NK-92 (cell line): ENCODE measurements at regions not wholly inside any gene's neighbourhood (a gene's known extent, or its start where the extent isn't known, plus 50 kb on each side); places are given as distances from the start of the nearest gene placed in this dataset.

Experiments
- DNase-seq: peaks from one replicate; lab custom pipeline; 2025; ENCODE audit not compliant: unreplicated experiment; lab: John Stamatoyannopoulos, UW

- DNase-seq = no peak
Measured at GRCh38 chr6:14273191-14273590, 155.6 kb downstream of the CD83 start.

GRCh38 chr6:14274016-14274415 is 156.4 kb downstream of the CD83 start:
- DNase-seq = no peak

DNA sequence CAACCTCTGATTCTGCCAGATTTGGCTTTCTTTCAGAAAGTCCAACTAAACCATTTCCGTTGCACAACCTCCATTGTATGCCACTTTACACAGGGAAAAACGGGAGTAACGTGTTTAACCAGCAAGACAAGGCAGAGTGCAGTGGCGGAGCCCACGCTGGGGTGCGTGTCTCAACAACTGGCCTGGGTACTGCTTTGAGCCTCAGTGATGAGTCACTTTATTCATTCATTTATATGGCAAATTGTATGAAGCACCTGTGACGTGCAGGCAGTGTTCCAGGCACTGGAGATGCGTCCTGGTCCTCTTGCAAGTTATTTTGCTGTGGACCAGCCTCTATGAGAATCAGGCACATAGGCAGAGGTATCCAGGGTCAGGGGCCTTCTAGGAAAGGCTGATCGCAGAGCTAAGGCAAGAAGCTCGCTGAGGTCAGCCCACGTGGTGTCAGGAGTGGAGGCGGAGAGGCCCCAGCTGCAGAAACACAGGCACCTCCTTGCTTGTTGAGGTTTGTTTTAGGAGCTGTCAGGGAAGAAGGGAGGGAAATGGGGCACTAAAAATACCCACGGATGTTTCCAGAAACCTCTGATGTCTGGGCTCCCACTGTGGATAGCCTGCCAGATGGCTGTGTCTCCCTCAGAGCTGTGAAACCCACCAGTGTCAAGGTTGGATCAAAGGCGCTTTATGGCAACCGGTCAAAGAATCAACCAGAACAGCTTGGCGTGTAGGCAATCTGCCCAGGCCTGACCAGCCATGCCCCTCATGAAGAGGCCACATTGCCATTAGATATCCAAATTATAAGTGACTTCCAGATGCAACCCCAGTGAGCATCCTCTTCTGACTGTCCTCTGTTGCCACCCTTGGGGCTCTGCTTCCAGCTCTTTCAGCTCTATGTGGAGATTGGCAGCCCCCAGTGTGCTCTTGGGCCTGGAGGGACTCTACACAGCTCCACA is 157.2 kb downstream of the CD83 start:
- no peak for DNase-seq

GRCh38 chr6:14275493-14275851 is 157.9 kb downstream of the CD83 start:
- DNase-seq = no peak

- no peak for DNase-seq
Measured at GRCh38 chr6:14276071-14276470, 158.5 kb downstream of the CD83 start.

GRCh38 chr6:14276667-14277404 is 159.3 kb downstream of the CD83 start:
- no peak for DNase-seq

DNA sequence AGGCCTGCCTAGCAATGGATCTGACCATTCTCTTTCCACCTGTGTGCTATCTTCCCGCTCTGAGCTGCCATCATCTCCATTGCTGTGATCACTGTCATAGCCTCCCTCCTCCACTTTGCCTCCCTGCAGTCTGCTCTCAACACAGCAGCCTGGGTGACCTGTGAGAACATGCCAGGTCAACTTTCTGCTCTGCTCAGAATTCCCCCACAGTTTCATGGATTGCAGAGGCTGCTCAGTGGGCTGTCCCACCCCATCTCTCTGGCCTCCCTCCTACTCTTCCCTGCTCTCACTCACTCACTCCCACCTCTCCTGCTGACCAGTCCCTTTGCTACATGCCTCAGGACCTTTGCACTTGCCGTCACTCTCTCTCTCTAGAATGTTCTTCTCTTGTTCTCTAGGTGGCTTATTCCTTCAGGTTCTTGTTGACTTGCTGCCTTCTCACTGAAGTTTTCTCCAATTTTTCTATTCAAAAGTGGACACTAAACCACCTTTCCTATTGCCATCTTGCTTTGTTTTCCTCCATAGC is 159.9 kb downstream of the CD83 start:
- no peak for DNase-seq

DNA sequence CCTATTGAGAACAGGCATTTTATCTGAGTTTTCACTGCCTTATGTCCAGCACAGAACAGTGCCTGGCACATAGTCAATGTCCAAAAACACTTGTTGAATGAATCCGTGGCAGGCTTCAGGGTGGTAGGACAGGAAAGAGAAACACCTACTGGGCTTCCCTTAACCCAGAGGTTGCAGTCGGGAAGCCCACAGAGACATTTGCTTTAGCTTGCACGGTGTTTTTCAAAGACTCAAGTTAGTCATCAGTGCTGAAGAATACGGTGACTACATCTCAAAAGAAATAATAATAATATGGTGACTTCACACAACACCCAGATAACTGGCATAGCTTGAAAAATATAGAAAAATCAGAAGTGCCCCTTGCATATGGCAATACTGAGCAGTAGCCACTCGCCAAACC is 160.4 kb downstream of the CD83 start:
- no peak for DNase-seq

GRCh38 chr6:14278446-14278845 is 160.9 kb downstream of the CD83 start:
- DNase-seq = no peak

DNA sequence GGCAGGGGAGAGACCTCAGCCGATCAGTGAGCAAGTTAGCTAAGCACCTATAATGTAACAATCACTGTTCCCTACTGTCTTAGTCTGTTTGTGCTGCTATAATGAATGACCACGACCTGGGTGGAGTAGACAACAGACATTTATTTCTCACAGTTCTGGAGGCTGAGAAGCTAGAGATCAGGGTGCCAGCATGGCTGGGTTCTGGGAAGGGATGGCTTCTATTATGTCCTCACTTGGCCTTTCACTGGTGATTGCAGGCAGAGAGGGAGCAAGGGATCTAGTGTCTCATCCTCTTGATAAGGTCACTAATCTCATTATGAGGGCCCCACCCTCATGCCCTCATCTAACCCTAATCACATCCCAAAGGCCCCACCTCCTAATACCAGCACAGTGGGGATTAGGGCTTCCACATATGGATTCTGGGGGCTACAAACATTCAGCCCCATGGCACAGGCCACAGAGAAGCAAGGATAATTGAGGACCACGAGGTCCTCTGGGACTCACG is 162.5 kb downstream of the CD83 start:
- DNase-seq = no peak

GRCh38 chr6:14280766-14281293 is 163.3 kb downstream of the CD83 start:
- DNase-seq = no peak

DNA sequence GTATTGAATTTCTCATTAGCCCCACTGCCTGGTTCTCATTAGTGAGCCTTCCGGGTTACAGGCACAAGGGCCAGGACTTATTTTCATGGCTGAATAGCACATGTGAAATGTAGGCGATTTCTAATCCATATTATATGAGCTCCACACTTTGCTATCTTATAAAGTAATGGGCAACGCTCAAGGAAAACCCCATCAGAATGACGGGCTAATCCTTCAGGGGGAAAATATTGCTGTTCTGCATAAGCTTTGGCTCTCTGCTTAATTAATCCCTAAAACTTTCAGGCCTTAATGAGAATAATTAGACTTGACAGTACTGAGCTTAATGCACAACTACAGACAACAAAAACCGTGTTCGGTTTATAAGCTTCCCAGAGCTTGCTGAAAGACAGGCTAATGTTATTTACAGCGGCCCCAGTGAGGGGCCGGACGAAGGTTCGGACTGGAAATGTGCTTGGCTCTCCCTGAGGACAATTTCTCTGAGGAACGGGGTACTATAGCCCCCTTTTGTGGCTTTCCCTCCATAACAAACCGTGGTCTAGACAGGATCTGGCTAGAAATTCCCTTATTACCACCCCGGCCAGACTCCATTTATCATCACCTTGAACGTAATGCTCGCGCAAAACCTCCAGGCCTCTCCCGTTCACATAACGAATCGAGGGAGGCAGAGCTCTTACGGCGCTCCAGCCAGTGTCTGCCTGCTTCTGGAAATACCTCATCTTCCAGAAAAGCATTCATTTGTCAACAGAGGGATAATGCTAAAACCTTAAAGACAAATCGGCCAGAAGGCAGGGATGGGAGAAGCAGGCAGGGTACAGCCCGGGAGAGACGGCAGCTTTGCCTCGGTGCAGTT is 164.5 kb downstream of the CD83 start:
- DNase-seq = no peak

- no peak for DNase-seq
Measured at GRCh38 chr6:14282854-14283505, 165.4 kb downstream of the CD83 start.

GRCh38 chr6:14283600-14284235 is 166.1 kb downstream of the CD83 start:
- no peak for DNase-seq

GRCh38 chr6:14284969-14285590 is 167.5 kb downstream of the CD83 start:
- DNase-seq = no peak

DNA sequence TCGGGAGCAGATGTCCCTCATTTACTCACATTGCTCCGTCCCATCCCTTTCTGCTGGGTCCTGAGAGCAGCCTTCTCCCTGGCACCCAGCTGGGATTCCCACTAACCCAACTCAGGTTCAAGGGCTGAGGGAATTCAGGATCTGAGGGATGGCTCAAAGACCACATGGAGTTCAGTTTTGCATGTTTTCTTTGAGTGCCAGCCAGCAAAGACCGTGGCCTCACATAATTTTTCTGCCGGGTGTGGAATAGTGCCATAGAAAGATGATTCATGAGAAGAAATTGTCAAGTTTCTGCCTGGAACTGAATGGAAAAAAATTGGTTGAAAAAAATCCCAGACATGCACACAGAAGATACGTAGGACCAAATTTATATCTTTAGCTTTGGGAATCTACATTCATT is 168.6 kb downstream of the CD83 start:
- DNase-seq = no peak

GRCh38 chr6:14286634-14287428 is 169.3 kb downstream of the CD83 start:
- DNase-seq = no peak

DNA sequence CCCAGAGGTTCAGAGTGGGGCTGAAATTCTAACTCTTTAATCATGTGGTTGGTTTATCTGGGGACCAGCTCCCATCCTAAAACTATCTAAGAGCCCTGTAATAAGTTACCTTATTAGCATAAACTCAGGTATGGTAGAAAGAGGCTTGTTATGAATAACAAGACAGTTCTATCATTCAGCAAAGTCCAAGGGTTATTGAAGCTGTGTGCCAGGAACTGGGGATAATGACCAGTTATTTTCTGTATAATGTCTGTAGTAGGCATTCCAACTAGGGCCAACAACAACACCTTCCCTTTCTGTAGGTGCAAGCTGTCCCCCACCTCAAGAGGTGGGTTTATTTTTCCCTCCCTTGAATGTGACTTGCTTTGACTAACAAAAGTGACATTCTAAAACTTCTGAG is 170.1 kb downstream of the CD83 start:
- no peak for DNase-seq
